MM.1S (cell line): ENCODE measurements at regions not wholly inside any gene's neighbourhood (a gene's known extent, or its start where the extent isn't known, plus 50 kb on each side); places are given as distances from the start of the nearest gene placed in this dataset.

Experiments used
- CTCF ChIP-seq: fragments of 300-600 bp; sonication (generic); IDR thresholded peaks from 2 replicates; pipeline ENCODE4 v1.5.1; 2016; ENCODE audit warnings: antibody characterized with exemption, low read length, mixed read lengths
- EZH2 ChIP-seq: fragments of 300-600 bp; sonication (generic); optimal IDR thresholded peaks from 2 replicates; pipeline ENCODE3; 2017; ENCODE audit warnings: low read depth, mild to moderate bottlenecking, antibody characterized with exemption, low read length, mixed read lengths
- EZH2phosphoT487 ChIP-seq: fragments of 300-600 bp; sonication (generic); IDR thresholded peaks from 2 replicates; pipeline ENCODE4 v1.6.1; 2018; ENCODE audit warnings: antibody characterized with exemption, low read length

GRCh38 chr3:194009019-194009418 lies 126.9 kb upstream of the HES1 start:
- TF ChIP-seq CTCF: no peak
- no peak for TF ChIP-seq EZH2
- TF ChIP-seq EZH2phosphoT487: no peak
